HG03565 (cell line): ENCODE measurements at regions not wholly inside any gene's neighbourhood (a gene's known extent, or its start where the extent isn't known, plus 50 kb on each side); places are given as distances from the start of the nearest gene placed in this dataset.
A peak's percentile ranks its signal among the peaks of the same experiment; 100 is the strongest.
"Not testable (repeated sequence)": the region's sequence is repeated elsewhere in the genome, so short reads cannot be mapped to it uniquely, and the experiment has no call there.

Experiments used
- ATAC-seq: cut with Tn5 transposase; IDR thresholded peaks from one replicate; pipeline ENCODE4 v1.9.1; 2021; ENCODE audit warnings: mild to moderate bottlenecking, moderate library complexity; ENCODE audit not compliant: unreplicated experiment

DNA sequence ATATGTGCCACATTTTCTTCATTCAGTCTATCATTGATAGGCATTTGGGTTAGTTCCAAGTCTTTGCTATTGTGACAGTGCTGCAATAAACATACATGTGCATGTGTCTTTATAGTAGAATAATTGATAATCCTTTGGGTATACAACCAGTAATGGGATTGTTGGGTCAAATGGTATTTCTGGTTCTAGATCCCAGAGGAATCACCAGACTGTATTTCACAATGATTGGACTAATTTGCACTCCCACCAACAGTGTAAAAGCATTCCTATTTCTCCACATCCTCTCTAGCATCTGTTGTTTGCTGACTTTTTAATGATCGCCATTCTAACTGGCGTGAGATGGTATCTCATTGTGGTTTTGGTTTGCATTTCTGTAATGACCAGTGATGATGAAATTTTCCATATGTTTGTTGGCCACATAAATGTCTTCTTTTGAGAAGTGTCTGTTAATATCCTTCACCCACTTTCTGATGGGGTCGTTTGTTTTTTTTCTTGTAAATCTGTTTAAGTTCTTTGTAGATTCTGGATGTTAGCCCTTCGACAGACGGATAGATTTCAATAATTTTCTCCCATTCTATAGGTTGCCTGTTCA, 801.3 kb upstream of the ADAMTS5 start:
- not testable (repeated sequence) for ATAC-seq

DNA sequence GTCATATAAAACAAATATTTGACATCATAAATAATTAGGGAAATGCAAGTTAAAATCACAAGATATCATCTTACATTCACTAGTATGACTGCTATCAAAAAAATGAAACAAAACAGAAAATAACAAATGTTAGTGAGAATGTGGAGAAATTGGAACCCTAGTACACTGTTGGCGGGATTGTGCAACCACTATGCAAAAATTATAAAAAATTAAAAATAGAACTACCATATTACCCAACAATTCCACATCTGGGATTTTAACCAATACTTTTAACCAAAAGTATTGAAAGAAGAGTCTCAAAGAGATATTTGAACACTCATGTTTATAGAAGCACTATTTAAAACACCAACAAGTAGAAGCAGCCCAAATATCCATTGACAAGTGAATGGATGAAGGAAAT, 797.2 kb upstream of the ADAMTS5 start:
- no peak for ATAC-seq

DNA sequence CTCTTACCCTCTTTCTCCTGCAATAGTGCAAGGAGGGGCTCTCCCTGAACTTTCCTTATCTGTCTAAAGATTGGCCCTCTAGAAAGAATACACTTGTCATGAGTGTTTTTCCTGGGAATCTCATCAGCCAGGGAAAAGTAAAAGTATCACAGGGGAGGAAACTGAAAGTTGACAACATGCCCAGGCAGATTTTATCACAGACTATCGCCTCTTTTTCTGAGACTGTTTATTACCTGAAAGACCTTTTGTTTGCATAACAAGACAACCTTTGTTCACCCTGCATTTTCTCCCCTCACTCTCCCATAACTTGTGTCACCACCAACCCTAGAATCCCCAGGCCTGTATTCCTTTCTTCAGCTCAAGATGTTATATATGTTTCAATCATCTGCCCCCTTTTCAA, 794.7 kb upstream of the ADAMTS5 start:
- ATAC-seq = no peak

DNA sequence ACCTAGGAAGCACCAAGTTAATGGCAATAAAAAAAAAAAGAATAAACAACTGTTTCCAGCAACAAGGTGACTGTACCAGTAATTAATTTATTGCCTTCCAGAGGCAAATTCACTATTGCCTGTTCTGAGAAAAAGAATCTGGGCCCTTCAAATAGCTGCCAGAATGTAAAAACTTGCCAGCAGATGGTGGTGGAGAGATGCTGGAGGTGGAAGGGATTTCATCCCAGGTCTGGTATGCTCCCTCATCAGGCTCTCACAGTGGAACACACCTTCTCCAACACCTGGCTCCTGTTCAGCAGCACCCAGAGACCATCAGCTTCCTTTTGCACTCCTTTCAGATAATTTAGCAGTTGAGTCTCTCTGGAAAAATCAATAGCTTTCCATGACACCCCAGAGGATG, 792.9 kb upstream of the ADAMTS5 start:
- ATAC-seq = no peak

DNA sequence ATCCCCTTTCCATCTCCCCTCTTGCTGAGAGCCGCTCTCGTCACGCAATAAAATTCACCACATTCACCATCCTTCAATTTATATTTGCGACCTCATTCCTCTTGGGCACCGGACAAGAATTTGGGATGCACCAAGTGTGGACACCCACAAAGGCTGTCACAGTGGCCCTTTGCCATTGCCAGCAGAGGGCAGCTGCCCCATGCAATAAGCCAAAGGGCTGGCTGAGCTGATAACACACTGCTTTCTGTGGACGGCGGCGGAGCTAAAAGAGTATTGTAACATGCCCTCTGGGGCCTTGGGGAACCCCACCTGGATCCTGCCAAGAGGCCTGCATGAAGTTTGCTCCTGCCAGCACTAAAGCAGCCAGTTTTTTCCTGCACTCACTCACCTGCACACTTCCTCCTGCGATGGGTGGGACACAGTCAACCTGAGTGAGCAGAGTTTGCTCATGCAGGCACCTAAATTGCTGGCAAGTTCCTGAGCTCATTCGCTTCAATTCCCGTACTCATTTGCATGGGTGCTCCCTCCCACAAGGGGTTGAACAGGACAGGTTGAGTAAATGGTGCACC, 792.3 kb upstream of the ADAMTS5 start:
- ATAC-seq = no peak

DNA sequence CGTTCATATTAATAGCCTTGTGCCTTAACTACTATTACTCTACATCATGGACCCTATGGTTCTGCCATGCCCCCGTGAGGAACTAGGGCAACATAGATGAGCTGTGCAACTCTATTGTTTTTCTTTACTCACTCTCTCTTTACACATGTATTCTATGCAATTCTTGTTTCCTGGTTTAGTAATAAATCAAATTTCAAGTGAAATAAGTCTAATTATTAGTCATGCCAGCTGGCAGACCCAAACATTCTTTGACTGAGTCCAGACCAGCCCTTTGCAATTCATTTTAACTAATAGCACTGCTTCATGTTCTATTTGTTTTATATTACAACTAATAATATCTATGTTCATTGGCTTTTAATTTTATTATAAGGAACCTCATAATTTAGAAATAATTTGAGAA, 789.3 kb upstream of the ADAMTS5 start:
- ATAC-seq = no peak

DNA sequence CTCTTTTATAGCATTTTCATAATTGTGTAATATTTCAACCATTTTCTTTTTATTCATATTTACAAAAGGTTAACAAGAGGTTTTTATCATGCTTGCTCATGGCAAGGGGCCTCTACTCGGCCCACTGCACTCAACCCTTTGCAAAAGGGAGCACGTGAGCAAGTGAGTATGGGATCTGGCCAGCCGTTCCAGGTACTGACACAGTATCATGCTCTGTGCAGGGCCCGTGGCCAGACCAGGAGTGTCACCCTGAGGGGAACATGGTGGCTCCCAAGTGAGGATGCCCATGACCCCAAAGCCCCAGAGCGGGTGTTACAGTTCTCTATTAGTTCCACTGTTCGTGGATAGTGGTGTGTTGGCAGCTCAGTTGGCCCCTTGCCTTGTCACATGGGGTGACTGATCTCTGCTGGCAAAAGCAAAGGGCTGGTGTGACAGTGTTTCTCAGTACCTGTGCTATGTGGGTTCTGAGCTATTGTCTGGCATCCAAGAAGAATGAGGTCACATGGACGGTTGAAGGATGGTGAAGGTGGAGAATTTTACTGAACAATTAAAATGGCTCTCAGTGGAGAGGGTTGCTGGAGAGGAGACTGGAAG, 777.2 kb upstream of the ADAMTS5 start:
- no peak for ATAC-seq

DNA sequence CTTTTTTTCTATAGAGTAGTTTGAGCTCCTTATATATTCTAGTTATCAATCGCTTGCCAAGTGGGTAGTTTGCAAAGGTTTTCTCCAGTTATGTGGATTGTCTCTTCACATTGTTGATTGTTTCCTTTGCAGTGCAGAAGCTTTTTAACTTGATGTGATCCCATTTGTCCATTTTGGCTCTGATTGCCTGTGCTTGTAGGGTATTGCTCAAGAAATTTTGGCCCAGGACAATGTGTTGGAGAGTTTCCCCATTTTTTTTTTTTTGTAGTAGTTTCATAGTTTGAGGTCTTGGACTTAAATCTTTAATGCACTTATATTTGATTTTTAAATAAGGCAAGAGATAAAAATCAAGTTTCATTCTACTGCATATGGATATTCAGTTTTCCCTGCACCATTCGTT, 774.8 kb upstream of the ADAMTS5 start:
- no peak for ATAC-seq

DNA sequence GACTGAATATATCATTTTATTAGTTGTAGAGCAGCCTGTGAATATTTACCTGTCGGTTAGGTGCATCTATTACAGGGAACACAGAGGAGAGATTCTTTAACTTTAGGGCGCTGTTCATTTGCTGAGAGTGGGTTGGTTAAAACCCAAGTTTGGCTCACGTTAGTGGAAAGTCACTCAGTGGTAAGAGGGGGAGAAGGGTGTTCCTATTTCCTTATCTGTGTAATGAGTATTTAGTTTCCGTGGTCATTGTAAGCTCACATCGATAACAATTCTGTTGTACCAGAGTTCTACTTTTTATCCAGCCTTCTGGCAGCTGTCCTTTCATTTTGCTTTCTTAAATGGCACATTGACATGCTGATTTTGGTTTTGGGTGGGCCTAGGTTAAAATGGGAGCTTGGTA, 773.2 kb upstream of the ADAMTS5 start:
- ATAC-seq = no peak

DNA sequence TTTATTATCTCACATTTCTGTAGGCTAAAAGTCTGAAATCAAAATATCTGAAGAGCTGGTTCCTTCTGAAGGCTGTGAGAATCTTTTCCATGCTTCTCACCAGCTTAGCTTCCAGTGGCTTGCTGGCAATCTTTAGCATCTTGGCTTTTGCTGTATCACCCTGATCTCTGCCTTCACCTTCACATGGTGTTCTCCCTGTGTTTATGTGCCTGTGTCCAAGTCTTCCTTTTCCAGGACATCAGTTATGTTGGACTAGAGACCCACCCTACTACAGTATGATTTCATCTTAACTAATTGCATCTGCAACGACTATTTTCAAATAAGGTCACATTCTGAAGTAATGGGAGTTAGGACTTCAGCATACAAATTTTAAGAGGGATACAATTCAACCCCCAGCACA, 772.3 kb upstream of the ADAMTS5 start:
- ATAC-seq = no peak

DNA sequence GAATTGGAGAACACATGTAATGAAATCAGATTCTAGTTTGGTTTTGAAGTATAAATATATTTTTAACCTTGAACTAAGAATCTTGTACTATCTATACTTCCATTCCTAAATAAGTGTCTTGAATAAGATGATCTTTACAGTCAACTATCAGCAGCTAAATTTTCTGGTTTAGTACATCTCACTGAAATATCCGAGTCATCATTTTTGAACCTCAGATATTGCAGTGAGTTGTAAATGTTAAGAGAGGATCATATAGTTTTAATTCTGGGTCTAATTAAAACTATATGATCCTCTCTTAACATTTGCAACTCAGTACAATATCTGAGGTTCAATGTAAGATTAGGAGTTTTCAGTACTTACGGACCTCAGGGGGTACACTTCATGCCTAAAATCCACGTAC, 768.8 kb upstream of the ADAMTS5 start:
- no peak for ATAC-seq

DNA sequence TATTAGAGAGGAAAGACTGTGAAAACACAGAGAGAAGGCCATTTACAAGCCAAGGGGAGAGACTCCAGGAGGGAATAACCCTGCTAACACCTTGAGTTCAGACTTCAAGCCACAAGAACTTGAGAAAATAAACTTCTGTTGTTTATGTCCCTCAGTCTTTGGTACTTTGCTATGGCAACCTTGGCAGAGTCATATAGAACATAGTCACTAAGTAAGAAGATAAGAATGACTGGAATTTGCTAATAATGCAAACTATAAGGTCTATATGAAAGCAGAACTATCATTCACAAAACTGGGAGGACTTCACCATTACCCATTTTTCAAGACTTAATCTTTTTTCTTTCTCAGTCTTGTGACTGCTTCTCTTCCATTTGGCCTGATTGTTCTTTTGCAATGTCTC, 767.3 kb upstream of the ADAMTS5 start:
- ATAC-seq = no peak

DNA sequence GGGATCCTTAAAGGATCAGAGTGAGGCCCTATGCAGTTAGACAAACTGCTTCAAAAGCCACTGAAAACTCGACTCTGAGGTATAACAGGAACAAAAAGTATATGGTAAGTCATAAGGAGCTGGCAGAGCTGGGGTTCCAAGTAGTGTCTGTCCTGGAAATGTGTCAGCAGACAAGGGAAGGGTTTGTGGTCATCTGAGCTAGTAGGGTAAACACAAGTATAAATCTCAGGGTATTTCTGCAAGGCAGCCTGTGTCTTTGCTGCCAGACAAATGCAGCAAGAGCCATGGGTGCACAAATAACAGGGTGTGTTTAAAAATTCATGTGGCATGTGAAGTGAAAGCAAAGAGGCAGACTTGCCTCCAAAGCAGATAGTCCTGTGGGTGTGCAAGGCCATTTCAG, 759.0 kb upstream of the ADAMTS5 start:
- no peak for ATAC-seq

DNA sequence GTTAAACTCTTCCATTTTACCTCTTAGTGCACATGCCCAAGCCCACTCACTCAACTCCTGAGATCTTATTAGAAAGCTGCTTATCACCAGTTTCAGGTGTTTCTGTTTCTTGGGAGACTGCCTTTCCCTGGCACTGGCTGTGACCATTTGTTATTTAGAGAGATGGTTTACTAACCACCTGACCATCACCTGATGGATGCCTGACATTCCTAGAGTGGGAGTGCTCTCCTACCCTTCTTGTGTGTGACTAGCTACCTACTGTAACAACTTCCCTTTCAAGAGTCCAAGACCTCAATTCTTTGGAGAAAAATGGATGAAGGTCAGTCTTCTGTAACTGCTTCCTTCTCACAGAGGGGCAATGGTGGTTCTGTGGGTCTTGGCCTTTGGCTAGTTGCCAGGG, 755.2 kb upstream of the ADAMTS5 start:
- ATAC-seq = no peak

DNA sequence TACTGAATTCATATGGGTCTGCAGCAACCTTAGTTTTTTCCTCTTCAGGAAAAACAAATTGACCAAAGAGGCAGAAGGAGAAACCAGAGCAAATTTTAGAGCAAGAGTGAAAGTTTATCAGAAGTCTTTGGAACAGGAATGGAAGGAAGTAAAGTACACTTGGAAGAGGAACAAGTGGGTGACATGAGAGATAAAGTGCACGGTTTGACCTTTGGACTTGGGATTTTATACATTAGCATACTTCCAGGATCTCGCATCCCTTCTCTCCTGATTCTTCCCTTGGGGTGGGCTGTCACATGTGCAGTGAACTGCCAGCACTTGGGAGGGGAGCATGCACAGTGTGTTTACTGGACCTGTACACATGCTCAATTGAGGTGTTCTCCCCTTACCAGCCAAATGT, 754.8 kb upstream of the ADAMTS5 start:
- no peak for ATAC-seq

DNA sequence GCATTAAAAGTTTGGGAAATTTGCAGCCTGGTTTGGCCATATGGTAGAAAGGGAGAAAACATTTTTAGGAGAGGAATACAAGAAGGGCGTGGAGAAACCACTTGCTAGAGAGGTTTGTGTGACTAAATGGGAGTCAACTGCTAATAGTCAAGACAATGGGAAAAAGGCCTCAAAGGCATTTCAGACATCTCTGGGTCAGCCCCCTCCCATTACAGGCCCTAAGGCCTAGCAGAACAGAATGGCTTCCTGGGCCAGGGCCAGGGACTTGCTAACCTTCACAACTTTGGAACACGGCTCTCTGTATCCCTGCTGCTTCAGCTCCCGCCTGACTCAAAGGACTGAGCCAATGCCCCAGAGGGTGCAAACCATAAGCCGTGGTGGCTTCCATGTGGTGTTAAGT, 752.3 kb upstream of the ADAMTS5 start:
- ATAC-seq = no peak

DNA sequence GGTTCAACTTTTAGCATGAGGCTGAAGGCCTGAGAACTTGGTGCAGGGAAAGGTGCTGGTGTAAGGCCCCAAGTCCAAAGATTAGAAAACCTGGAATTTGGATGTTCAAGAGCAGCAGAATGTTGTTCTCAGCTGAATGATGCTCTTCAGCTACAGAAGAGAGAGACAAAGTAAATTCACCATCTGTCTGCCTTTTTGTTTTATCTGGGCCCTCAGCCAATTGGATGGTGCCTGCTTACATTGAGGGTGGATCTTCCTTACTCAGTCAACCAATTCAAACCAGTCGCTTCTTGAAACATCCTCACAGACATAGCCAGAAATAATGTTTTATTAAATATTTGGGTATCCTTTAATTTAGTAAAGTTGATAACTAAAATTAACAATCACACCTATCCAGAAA, 748.2 kb upstream of the ADAMTS5 start:
- ATAC-seq = no peak

DNA sequence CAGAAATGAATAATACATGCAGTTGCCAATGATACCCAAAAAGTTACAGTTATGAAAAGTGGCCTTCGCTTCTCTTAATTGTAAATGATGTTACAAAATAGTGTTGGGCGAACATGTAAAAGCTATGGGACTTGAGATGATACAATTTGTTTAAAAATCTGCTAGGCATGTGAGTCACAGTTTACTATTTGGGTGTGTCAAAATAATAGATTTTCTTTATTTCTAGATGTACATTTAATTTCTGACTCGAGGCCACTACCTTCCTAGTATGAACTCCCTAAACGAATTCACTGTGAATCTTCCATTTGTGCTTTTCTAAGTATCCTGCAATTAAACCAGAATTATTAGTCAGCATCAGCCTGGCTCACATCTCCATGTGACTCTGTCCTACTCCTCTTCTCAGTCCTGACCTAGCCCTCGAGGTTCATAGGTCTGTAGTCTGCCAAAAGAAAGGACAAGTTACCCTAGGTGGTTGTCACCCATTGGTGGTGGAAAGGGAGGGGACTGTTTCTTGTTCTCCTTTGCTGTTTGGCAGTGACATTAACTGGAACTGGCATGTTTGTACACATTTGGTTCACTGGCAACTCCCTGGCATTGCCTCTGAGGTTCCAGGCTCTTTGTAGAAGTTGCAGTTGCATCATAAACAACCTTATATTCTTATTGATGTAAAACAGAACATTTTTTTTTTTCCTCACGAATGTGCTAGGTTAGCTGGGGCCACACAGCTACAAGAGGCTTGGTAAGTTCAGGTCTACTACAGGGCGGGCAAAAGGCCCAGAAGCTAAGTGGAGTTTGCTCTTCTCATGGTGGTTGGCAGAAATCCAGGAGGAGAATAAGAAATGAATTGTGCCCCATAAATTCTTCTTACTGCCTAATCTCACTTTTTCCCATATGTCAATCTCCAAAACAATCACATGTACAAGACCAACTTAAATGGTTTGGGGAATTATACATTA, 746.5 kb upstream of the ADAMTS5 start:
- ATAC-seq = no peak

DNA sequence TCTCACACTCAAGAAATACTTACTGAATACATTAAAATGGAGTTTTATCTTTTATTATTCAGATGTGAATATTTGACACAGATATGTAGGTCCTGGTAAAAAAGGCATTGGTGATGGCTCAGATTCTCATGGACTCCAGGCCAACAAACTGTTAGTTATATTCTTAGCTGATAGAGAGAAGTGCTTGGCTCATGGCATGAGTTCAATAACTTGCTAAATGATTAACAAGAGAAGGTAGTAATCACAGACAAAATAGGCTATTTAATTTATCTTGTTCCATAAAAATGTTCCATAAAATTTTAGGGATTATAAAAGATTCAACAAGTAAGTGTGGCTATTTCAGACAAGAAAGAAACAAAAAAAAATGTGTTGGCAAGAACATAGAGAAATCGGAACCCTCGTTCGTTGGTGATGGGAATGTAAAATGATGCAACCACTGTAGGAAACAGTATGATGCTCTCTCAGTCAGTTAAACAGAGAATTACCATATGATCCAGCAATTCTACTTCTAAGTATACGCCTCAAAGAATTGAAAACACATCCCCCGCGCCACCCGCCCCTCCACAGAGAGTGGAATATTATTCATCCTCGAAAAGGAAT, 737.8 kb upstream of the ADAMTS5 start:
- no peak for ATAC-seq

DNA sequence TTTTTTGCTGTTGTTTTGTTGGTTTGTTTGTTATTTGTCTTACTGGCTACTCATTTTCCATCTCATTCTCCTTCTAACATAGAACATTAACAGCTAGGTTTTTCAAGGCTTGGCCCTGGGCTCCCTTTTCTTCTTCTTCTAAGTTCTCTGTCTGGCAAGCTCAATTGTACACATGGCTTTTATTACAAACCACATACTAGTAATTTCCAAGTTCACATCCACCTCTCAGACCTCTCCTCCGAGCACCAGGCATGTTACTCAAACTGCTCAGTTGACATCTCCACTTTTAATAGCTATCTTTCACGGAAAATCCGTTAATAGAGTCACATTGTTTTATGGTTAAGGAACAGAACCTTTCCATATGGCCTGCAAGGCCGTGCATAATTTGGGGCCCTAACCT, 736.9 kb upstream of the ADAMTS5 start:
- ATAC-seq = no peak

DNA sequence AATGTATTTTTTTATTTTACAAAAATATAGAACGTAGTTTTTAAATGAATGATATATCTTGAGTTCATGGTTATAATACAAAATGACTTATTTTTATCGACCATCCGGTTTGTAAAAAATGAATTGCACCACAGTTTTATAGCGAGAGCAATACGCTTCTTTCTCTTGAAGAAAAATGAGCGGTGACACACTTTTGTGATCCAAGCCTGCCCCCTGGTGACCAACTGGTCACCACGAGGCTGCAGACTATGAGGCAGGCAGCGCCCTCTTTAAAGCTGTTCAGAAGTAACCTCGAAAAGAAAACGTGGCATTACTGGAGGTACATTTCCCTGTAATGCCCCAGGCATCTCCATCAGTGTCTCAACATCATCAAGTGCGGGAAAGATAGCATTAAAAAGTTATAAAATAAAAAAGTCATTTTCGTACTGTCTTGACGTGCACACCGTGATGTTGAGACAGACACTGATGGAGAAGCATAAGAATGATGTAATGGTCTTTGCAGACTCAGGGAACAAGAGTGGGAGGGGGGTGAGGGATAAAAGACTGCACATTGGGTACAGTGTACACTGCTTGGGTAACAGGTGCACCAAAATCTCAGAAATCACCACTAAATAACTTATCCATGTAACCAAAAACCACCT, 734.2 kb upstream of the ADAMTS5 start:
- peak; percentile 79 for ATAC-seq
